NCI-H1048 (cell line): ENCODE measurements at regions not wholly inside any gene's neighbourhood (a gene's known extent, or its start where the extent isn't known, plus 50 kb on each side); places are given as distances from the start of the nearest gene placed in this dataset.
"Not testable (repeated sequence)": the region's sequence is repeated elsewhere in the genome, so short reads cannot be mapped to it uniquely, and the experiment has no call there.

ENCODE experiments used
- DNase-seq: peaks from one replicate; lab custom pipeline; 2025; lab: John Stamatoyannopoulos, UW

DNA sequence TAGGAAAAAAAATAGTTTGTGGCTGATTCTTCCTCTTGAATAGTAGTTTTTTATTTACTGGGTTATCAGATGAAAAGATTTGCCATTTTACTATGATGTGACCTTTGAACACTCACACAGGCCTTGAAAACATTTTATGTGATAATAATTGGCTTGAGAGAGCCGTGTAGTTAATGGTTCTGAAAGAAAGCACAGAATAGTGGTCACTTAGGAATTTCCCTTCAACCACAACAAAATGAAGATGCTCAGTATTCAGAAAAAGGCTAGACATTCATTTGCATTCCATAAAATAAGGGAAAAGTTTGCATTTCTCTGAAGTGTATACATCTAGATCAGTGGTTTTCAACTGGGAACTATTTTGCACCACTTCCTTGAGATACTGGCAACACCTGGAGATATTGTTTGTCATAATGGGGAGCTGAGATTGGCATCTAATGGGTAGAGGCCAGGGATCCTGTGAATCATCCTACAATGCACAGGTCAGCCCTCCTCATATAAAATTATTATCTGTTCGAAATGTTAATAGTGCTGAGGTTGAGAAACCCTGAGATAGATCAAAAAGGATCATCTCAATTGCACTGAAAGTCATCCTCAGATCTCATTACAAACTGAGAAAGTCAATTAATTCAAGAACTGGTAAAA lies 446.4 kb upstream of the CCNG1 start:
- no peak for DNase-seq

DNA sequence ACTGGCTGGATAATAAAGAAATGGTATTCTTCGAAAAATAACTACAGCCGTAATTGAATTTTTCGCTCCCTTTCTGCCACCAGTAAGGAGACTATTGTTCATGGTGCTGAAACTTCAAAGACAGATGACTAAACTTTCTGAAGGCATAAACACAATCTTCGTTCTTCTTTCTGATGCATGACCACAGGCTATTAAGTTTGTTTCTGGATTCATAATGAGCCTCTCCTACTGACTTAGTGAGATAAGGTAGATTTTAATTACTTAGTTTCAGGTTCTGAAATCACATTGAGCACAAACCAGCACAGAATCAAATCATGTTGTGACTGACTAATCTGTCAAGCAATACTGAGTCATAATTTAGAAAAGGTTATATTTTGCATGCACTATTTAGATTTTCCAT lies 441.8 kb upstream of the CCNG1 start:
- no peak for DNase-seq

GRCh38 chr5:162996053-162996452 lies 441.3 kb upstream of the CCNG1 start:
- no peak for DNase-seq

- DNase-seq, result no peak
These were observed 431.4 kb upstream of the CCNG1 start for GRCh38 chr5:163005949-163006348.

GRCh38 chr5:163022582-163023128 lies 414.7 kb upstream of the CCNG1 start:
- no peak for DNase-seq

GRCh38 chr5:163023846-163024245 lies 413.5 kb upstream of the CCNG1 start:
- no peak for DNase-seq

- no peak for DNase-seq
These were observed 412.5 kb upstream of the CCNG1 start for GRCh38 chr5:163024936-163025335.

DNA sequence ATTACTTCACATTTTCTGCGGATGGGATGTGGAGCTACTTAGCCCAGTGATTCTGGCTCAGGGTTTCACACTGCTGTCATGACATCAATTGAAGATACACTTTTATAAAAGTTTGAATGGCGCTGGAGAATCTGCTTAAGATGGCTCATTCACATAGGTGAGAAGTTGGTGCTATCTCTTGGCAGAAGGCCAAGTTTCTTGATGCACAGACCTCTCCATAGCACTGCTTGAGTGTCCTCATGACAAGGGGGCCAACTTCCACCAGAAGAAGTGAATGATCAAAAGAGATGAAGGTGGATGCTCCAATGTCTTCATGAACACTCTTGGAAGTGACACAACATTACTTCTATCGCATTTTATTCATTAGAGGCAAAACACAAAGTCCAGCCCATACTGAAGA lies 403.7 kb upstream of the CCNG1 start:
- no peak for DNase-seq

GRCh38 chr5:163041254-163041653 lies 396.1 kb upstream of the CCNG1 start:
- no peak for DNase-seq

GRCh38 chr5:163079618-163080017 lies 357.8 kb upstream of the CCNG1 start:
- DNase-seq, result no peak

GRCh38 chr5:163089230-163089629 lies 348.2 kb upstream of the CCNG1 start:
- no peak for DNase-seq

DNA sequence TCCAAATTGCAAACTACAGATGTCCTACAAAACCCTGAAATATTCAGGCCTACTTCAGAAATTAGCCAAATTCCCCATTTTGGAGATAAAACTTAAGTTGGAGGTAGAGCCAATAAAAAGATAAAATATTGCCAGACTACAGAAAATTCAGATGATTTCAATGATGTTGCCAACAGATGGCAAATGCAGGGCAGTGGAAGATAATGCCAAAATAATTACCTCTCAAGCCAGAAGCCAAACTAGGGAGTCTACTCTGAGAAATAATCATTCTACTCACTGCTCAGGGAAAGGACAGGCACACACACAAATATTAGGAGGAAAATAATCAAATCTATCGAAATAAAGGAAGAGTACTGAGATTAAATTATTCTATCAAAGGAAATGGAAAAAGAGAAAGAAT lies 347.5 kb upstream of the CCNG1 start:
- no peak for DNase-seq

DNA sequence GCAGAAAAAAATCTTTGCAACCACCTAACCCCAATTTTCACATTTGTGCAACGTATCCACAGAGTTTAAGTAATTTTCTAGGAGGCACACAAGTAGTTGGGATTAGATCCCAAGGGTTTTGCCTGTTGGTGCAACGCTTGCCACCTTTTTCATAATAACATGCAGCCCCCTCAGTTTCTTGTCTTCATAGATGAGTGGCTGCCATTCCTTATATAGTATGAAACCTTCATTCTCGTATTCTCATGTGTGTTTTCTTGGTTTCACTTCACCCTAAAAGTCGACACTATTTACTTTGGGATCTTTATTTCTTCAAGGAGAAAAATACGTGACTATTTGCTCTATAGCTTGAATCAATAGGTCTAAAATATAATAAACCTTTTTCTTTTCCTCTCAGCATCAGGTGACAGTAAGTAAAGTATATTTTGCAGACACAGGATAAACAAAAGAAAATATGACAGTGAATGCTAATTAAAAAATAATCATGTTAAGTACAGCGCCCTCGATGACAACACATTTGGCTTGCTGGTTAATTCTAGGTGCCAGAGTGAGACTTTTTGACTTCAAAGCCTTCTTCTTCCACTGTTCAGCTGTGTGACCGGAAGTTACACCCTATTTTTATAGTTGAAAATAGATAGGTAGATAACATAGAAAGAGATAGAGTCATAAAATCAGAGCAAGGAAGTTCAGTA lies 342.8 kb upstream of the CCNG1 start:
- DNase-seq, result no peak

DNA sequence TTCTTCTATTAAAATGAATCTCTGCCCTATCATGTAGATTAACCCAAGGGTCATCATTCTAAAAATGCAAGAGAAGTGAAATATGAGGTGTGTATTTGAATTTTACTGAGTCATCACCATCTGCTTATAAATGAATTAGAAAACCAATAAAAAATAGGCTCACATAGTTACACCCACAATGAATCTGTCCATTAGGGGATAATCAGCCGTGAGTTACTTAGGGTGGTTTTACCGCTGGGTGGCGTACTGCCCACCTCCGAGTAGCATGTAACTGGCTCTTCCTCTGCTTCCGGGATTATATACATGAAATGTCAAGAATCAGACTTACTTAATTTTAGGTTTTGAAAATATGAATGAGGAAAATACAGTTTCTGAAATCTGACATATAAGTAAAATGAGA lies 332.9 kb upstream of the CCNG1 start:
- no peak for DNase-seq

DNA sequence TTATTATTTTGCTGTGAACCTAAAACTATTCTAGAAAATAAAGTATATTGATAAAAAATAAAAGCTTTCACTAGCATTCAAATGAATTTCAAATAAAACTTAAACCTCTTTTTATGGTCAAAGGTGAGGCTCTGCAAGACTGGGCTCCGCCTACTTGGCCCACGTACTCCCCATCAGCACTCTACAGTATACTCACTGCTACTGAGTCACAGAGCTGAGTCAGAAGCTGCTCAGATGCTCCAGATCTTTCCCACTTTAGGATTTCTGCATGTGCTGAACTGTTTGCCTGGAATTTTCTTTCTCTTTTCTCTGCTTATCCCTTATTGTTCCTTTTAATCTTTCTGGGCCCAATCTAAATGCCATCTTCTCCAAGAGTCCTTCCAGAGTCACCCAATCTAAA lies 331.9 kb upstream of the CCNG1 start:
- no peak for DNase-seq

DNA sequence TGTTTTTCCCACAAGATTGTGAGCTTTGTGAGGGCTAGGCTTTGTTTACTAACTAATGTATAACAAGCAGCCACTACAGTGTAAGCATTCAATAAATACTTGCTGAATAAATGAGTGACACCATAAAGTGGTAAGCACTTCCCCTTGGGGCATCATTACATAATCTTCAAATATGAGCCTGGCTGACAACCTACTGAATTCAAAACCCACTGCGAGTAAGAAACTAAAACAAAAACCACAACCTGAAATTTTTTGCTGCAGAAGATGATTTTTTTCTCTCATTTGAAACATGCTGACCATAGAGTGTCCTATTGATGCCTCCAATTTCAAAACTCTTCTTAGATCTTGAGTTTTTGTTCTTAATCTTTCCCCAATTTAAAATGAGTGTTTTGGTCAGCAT lies 331.3 kb upstream of the CCNG1 start:
- DNase-seq, result no peak

- DNase-seq, result no peak
These were observed 329.0 kb upstream of the CCNG1 start for GRCh38 chr5:163108351-163108750.

DNA sequence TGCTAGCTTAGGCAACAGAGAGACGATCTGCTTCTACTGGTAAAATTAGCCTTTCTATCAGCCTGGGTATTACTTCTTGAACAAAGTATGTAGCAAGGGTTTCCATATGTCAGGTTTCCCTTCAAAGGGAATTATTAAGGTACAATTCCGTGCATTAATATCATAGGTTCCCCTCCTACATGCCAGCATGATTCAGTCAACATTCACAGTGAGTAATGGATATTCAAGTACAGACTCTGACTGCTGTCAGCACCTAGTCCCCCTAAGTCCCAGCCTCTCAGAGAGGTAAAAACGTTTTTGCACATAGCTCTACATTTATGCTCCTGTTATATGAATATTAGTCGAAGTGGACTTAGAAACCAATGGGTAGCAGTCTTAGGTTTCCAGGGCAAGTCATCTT lies 322.4 kb upstream of the CCNG1 start:
- no peak for DNase-seq

GRCh38 chr5:163116618-163117017 lies 320.8 kb upstream of the CCNG1 start:
- not testable (repeated sequence) for DNase-seq

DNA sequence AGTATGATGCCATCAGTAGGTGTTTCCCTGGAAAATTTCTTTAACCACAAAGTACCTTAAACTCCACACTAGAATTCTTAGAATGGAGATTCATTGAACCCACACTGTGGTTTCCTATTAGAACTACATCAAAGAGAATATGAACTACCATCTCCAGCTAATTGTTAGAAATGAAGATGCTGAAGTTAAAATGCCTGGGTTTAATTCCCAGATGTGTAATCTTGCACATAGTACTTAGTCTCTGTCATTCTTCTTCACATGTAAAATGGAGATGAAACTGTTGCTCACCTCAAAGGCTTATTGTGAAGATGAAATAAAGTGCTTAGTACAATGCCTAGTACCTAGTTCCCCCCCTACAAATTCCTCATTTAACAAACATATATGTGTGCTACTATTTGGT lies 303.3 kb upstream of the CCNG1 start:
- no peak for DNase-seq

- no peak for DNase-seq
These were observed 301.5 kb upstream of the CCNG1 start for GRCh38 chr5:163135849-163136248.

- no peak for DNase-seq
These were observed 275.9 kb upstream of the CCNG1 start for GRCh38 chr5:163161512-163161911.

DNA sequence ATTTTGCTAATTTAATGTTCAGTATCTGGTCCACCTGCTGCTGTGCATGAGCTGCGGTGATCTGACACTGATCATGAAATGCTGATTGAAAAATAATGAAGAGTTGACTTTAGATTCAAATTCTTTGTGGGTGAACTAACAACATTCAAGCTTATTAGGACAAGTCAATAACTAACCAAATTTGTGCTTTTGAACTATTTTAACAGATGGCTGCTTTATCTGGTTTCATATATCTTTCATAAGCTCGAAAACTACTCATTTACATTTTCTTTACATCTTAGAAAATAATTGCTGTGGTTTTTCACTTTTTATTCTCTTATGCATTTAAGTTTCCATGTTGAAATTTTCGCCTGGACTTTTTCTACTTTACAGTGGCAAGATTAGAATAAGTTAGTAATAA lies 274.8 kb upstream of the CCNG1 start:
- no peak for DNase-seq

- DNase-seq, result no peak
These were observed 273.5 kb upstream of the CCNG1 start for GRCh38 chr5:163163858-163164257.
